Stimulated activated CD4-positive, alpha-beta T cell treated with anti-CD3 and anti-CD28 coated beads, Interleukin-12 subunit alpha, Interleukin-12 subunit beta, amount 100 ng/mL, for 48 hours (primary cell): ENCODE measurements at regions not wholly inside any gene's neighbourhood (a gene's known extent, or its start where the extent isn't known, plus 50 kb on each side); places are given as distances from the start of the nearest gene placed in this dataset.
"Not testable (repeated sequence)": the region's sequence is repeated elsewhere in the genome, so short reads cannot be mapped to it uniquely, and the experiment has no call there.

Experiments used
- DNase-seq, 3 donors: peaks; one replicate each; pipeline ENCODE4 v3.0.0-alpha.2; 2020; ENCODE audit warnings: low read depth in 2 of 3, low spot score in 1 of 3

DNA sequence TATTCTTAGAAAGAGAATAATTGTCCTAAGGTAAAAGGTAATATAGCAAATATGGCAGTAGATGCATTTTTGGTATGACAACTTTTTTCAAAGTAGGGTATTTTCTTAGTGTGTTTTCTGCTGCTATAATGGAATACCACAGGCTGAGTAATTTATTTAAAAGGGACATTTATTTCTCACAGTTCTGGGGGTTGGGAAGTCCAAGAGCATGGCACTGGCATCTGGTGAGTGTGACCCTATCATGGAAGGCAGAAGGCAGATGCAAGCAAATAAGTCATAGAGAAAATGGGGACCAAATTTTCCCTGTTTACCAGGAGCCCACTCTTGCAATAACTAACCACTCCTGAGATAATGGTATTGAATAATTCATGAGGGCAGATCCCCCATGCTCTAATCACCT is 922.5 kb upstream of the MAN1A1 start:
- DNase-seq: no peak

DNA sequence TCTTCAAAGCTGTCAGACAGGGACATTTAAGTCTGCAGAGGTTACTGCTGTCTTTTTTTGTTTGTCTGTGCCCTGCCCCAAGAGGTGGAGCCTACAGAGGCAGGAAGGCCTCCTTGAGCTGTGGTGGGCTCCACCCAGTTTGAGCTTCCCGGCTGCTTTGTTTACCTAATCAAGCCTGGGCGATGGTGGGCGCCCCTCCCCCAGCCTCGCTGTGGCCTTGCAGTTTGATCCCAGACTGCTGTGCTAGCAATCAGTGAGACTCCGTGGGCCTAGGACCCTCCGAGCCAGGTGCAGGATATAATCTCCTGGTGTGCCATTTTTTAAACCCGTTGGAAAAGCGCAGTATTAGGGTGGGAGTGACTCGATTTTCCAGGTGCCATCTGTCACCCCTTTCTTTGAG is 918.7 kb upstream of the MAN1A1 start:
- not testable (repeated sequence) for DNase-seq

DNA sequence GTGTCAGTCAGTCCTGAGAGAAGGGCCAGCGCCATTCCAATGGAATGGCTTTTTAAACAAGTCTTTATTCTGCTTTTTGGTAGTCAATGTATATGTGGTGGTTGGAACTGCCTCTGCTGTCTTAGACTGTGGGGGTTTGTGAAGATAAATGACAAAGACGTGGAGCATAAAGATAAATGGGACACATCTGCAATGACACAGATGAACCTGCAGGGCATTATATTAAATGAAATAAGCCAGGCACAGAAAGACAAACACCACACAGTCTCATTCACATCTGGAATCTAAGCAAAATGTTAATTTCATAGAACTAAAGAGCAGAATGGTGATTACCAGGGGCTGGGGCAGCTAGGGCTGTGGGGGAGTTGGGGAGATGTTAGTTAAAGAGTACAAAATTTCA is 912.8 kb upstream of the MAN1A1 start:
- no peak for DNase-seq

DNA sequence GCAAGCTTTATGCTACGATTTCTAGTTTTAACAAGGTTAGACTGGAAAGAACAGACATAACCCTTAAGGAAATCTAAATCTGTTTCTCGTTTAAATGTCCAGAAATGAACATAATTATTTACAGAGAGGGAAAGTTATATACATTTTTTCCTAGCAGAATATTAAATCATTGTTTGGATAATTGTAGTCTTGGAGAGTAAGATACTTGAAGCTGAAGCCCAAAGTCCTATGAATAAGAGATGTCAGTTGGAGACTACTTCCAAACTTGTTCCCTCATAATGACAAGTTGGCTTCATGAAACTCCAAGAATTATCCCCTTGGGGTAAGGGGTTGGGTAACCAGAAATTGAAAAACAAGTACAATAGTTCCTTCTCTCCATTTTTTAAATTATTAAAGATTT is 911.1 kb upstream of the MAN1A1 start:
- DNase-seq: no peak

DNA sequence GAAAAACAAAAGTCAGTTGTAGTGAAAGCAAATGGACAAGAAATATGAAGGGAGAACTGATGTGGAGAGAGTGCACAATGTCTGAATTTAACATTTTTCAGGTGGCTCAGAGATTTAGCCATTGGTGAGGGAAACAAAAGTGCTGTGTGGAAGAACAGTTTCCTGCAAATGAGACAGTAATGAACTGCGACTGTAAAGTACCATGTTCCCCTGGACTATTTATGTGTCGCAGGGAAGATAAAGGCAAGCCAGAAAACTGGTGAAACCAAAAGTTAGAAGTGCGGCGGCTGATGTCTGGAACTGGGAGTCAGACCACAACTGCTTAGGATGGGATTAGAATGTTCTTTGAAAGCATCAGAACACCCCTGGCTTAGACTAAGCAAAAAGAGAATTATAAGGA is 905.1 kb upstream of the MAN1A1 start:
- DNase-seq: no peak

DNA sequence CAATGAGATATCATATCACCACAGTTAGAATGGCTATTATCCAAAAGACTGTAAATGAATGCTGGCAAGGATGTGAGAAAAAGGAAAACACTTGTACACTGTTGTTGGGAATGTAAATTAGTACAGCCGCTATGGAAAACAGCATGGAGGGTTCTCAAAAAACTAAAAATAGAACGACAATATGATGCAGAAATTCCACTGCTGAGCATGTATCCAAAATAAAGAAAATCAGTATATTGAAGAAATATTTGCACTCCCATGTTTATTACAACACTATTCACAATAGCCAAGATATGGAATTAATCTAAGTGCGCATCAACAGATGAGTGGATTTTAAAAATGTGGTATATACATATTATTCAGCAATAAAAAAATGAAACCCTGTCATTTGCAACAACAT is 898.9 kb upstream of the MAN1A1 start:
- DNase-seq: no peak

DNA sequence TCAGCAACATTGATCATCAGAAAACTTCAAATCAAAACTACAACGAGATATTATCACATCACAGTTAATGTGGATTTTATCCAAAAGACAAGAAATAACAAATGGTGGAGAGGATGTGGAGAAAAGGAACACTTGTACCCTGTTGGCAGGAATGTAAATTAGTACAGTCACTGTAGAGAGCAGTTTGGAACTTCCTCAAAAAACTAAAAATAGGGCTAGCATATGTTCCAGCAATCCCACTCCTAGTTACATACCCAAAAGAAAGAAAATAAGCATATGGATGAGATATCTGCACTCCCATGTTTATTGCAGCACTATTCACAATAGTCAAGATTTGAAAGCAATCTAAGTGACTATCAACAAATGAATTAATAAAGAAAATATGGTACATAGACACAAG is 887.7 kb upstream of the MAN1A1 start:
- DNase-seq: no peak

DNA sequence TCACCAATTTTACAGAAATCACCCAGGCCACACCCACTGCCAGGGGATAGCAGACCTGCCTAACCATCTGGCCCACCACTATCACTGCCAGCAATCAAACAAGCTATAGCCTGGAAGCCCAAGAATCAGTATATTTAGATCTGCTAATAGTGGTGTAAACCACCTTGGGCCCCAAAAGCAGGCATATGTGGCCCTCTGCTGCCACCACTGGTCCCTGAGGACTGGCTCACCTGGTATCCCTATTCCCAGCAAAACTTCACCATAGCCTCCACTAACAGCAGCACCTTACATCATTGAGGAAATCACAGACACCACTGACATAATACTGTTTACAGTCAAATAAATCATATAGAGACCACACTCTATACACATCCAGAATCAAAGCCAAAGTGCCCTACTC is 880.4 kb upstream of the MAN1A1 start:
- DNase-seq: no peak

DNA sequence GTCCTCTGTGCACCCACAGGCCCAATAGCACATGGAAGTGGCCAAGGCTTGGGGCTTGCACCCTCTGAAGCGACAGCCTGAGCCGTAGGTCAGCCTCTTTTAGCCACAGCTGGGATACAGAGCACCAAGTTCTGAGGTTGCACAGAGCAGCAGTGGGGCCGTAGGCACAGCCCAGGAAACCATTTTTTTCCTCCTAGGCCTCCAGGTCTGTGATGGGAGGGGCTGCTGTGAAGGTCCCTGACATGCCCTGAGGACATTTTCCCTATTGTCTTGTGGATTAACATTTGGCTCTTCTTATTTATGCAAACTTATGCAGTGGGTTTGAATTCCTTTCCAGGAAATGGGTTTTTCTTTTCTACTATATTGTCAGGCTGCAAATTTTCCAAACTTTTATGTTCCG is 878.7 kb upstream of the MAN1A1 start:
- no peak for DNase-seq

DNA sequence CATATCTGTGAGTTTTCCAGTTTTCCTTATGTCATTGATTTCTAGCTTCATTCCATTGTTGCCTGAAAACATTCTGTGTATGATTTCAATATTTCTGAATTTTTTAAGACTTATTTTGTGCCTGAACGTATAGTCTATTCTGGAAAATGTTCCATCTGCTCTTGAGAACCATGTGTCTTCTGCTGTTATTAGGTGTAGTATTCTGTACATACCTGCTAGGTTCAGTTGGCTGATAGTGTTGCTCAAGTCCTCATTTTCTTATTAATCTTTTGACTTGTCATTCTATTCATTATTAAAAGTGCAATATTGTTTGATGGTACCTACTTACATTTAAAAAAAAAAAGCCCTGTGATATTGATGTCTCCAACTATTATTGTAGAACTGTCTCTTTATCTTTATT is 869.8 kb upstream of the MAN1A1 start:
- DNase-seq: no peak

DNA sequence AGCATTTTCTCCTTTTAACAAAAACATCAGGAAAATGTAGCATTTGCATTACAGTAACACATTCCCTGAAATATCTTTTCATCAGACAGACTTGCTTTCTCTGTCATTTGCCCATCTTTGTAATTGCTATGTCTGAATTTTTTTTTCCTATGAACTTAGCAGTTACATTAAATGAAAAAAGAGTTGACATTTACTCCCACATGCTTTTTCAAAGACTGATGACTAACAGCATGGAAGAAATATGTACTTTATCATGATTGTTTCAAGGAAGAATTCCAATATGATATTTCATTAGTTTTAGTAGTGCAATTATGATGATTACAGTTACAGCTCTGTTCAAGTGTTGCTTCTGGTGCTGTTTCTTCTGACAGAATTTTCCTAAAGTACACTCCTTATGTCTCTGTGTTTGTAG is 864.5 kb upstream of the MAN1A1 start:
- DNase-seq: no peak

DNA sequence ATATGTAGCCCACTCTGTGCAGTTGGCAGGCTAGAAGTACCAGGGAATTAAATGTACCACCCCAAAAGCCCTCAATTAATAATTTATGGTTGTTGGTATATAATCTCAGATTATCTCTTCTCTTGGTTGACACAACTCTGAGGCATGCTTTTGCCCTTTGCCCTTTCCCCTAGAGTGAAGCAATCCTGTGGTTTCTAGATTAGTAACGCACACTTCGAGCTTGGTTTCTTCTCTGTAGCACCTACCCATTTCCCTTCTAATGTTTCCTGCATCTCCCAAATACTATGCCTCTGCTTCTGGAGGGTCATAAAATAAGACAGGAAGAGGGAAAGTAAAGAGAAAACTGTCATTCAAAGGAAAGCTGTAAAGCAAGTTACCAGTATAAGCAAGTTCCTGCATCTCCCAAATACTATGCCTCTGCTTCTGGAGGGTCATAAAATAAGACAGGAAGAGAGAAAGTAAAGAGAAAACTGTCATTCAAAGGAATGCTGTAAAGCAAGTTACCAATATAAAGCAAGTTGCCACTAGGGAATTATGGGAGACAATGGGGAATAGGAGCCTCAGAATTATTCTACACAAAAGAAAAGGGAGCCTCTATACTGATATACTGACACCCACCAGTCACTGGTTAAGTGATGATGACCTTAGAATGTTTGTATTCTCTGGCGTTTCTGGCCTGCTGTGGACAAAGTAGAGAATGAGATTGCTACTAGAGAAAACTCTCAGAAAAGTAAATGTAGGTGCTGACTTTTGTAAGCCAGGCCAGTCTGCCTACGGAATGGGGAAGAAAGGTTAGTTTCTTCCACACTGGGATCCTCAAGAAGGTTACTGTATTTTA is 862.6 kb upstream of the MAN1A1 start:
- DNase-seq: no peak

DNA sequence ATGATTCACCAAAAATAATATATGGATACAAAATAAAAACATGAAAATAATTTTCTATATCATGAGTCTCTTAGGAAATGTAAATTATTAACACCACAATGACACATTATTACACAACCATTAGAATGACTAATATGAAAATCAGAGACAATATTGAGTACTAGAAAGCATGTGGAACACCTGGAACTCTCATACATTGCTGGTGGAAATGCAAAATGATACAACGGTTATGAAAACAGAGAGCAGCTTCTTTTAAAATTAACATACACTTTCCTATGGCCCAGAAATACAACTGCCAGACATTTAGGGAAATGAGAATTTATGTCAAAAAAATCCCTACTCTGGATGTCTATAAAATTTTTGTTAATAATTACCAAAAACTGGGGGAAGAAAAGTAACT is 853.3 kb upstream of the MAN1A1 start:
- DNase-seq: no peak

DNA sequence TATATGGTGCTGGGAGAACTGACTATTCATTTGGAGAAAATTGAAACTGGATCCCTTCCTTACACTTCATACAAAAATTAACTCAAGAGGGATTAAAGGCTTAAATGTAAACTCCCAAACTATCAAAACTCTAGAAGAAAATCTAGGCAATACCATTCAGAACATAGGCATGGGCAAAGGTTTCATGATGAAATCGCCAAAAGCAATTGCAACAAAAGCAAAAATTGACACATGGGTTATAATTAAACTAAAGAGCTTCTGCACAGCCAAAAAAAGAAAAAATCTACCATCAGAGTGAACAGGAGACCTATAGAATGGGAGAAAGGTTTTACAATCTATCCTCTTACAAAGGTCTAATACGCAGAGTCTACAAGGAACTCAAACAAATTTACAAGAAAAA is 851.3 kb upstream of the MAN1A1 start:
- no peak for DNase-seq

DNA sequence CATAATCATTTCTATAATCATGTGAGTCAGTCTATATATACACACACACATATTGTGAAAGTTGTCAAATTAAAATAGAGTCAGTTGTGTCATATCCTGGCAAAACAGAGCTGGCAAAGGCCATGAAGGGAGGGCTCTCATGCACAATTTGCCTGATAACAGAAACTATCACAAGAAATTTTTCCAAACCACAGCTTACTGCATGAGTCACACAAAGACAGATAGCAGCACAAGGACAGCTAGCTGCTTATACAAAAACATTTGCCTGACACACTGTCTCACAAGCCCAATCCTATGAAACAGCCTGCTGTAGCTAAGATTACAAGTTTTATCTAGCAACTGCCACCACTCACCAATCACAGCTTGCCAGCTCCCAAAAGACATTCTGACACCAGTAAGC is 848.5 kb upstream of the MAN1A1 start:
- DNase-seq: no peak

DNA sequence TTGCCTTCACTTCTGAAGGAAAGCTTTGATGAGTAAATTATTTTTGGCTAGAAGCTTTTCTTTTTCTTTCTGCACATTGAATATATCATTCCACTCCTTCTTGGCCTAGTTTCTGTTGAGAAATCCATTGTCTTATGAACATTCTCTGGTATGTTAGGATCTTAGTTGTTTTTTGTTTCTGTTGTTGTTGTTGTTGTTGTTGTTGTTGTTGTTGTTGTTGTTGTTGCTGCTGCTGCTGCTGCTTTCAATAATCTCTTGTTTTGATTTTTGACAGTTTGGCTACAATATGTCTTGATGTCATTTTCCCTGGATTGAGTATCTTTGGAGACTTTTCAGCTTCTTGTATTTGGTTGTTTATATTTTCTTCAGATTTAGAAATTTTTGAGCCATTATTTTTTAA is 836.5 kb upstream of the MAN1A1 start:
- DNase-seq: no peak

DNA sequence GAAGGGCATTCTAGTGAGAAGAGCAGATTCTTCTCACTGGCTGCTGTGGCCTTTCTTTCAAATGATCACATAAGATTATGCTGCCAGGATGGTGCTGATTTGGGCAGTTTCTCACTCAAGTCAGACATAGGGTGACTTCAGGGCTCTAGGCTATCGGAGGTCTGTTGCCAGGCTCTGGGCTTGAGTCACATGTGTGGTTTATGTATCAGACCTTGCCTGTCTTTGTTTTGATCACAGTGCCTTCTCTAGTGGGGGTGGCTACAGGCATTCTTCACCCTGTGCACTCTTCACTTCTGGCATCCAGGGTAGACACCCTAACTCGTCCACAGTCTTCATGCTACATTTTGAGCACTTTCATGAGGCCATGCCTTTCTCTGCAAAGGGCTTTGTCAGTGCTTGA is 823.7 kb upstream of the MAN1A1 start:
- no peak for DNase-seq

DNA sequence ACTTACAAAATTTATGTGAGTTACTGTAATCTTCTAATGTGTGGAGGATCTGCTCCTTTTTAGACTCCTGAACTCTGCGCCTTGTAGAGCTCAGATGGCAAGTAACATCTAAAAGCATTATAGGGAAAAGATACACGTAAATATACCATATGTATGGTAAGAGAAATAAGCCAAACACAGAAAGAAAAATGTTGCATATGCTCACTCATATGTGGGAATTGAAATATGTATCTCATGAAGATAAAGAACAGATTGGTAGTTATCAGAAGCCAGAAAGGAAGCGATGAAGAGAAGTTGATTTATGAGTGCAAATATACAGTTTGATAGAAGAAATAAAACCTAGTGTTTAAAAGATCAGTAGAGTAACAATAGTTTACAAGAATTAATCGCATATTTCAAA is 815.0 kb upstream of the MAN1A1 start:
- DNase-seq: no peak

DNA sequence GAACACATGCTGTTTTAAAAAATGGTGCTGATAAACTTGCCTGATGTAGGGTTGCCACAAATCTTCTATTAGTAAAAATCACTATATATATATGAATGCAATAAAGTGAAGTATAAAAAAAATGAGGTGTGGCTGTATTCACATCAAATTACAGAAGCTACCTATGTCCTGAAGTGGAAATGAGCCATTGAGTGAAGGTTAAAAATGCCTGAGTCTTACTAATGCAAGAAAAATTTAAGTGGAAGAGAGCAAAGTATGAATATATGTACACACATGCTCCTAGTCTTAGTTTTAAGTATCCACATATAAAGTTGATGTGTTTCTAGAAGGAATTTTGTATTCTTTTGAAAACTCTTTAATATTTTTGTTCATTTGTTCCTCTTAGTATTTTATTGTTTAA is 808.3 kb upstream of the MAN1A1 start:
- DNase-seq: no peak

DNA sequence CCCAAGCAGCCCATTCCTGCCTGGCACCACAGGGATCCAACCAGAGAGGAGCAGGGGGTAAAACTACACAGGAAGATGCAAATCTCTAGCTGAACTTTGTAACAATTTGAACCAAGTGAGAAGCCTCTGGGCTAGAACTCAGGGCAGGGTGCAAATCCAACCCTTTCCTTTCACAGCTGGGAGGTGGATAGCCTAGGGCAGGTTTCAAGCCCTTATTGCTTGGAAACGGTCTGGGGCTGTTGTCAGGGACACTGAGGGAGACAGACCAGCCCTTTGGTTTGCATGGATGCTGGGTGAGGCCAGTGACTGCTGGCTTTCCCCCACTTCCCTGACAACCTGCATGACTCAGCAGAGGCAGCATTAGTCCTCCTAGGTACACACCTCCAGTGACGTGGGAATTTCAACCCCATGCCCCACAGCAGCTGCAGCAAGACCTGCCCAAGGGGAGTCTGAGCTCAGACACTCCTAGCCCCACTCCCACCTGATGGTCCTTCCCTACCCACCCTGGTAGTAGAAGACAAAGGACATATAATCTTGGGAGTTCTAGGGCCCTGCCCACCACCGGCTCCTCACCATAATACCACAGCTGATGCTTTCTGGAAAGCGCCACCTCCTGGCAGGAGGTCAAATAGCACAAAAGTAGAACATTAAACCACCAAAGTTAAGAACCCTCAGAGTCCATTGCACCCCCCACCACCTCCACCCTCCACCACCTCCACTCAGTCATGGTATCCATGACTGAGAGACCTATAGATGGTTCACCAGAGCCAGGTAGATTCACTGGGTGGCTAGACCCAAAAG is 797.7 kb upstream of the MAN1A1 start:
- no peak for DNase-seq

DNA sequence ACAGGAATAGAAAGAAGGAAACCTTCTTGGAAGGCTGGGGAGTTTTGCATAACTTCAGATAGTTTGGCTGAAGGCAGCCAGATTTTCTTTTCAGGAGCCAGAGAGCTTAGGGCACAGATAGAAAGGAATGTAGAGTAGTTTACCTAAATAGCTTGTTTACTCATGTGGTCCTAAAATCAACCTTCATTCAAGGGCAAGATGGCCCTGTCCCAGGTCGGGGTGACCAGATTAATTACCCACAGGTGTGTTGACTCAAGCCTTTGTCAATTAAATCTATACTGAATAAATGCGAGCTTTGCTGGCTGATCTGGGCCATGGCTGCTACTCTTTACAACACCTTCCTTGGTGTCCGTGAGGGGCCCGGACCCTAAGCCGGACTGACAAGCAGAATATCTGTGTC is 792.0 kb upstream of the MAN1A1 start:
- no peak for DNase-seq

DNA sequence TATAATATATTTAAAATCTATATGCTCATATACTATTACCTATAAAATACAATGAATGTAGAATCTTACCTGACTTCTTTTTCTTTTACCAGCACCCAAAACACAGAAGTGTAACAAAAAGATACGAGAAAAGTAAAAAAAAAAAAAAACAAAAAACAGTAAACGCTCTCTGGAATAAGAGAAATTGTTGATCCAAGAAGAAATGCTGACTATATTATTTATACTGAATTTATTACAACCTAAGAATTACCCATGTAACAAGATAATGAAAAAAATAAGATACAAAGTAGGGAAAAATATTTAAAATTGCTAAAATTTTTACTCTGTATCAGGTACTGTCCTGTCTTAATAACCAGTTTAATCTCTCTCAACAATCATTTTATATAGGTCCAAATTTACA is 787.9 kb upstream of the MAN1A1 start:
- no peak for DNase-seq

DNA sequence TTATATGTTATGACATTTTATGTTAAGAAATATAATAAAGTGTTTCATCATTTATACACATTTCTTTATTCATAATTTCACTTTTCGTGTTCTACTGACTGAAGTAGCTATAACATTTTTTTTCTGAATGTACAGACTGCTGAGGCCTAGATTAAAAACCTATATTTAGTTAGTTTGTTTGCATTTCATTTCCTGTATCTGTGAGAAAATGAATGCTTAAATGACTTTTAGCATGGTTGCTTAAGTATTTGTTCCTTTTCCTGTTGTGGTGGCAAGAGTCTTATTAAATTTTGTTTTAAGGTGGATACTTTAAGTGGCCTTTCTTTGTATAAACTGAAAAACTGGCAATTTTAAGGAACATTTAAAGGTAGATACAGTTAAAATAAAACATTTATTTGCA is 779.7 kb upstream of the MAN1A1 start:
- no peak for DNase-seq
